Lung (tissue), 11 donors: ENCODE measurements at regions not wholly inside any gene's neighbourhood (a gene's known extent, or its start where the extent isn't known, plus 50 kb on each side); places are given as distances from the start of the nearest gene placed in this dataset.

Source experiments
- ATAC-seq: fragments of 200-7000 bp; cut with Tn5 transposase; one replicate; pipeline ENCODE4 v1.9.1; 2020; ENCODE audit warnings: moderate number of reproducible peaks; ENCODE audit not compliant: insufficient read depth, low FRiP score
- DNase-seq, 3 donors: peaks; one replicate each; pipeline ENCODE4 v3.0.0-alpha.2; 2013 to 2017
- H3K27ac ChIP-seq, 2 donors: one replicate each; pipeline ENCODE4 v1.5.1; 2013; ENCODE audit warnings: mild to moderate bottlenecking in 2 of 2, moderate library complexity in 2 of 2, control low read depth in 1 of 2, inconsistent platforms in 1 of 2, low read depth in 1 of 2, low read length in 1 of 2
- H3K27me3 ChIP-seq, 3 donors: one replicate each; pipeline ENCODE4 v1.5.1; 2013; ENCODE audit warnings: low read length in 2 of 3; ENCODE audit not compliant: control insufficient read depth in 3 of 3, insufficient read depth in 3 of 3
- H3K36me3 ChIP-seq, 4 donors: one replicate each; pipeline ENCODE4 v1.5.1; 2013; ENCODE audit warnings: low read length in 4 of 4, mild to moderate bottlenecking in 1 of 4, moderate library complexity in 1 of 4; ENCODE audit not compliant: control insufficient read depth in 4 of 4, insufficient read depth in 4 of 4
- H3K4me1 ChIP-seq, 5 donors: one replicate each; pipeline ENCODE4 v1.5.1; 2013; ENCODE audit warnings: low read length in 5 of 5, mild to moderate bottlenecking in 2 of 5, moderate library complexity in 1 of 5; ENCODE audit not compliant: control insufficient read depth in 5 of 5, insufficient read depth in 5 of 5
- H3K4me3 ChIP-seq: one replicate; pipeline ENCODE4 v1.5.1; 2013; ENCODE audit warnings: mild to moderate bottlenecking, control low read depth, moderate library complexity
- H3K9ac ChIP-seq, 2 donors: one replicate each; pipeline ENCODE4 v1.5.1; 2013; ENCODE audit warnings: low read length in 2 of 2, control low read depth in 1 of 2; ENCODE audit not compliant: insufficient read depth in 1 of 2
- H3K9me3 ChIP-seq, 4 donors: one replicate each; pipeline ENCODE4 v1.5.1; 2013; ENCODE audit warnings: low read length in 3 of 4, mild to moderate bottlenecking in 1 of 4, moderate library complexity in 1 of 4; ENCODE audit not compliant: control insufficient read depth in 4 of 4, insufficient read depth in 3 of 4
- whole genome bisulfite sequencing, 2 donors: extraction: QIAGEN DNeasy Blood & Tissue Kit; methylation state at CpG; one replicate each; pipeline ENCODE4 v1.1.7; 2013; 5-methylcytosine and 5-hydroxymethylcytosine counted together
- TF ChIP-seq, protein P1 (sequence below): IDR thresholded peaks from 2 replicates; pipeline ENCODE4 v1.5.1; 2012; ENCODE audit warnings: mild to moderate bottlenecking; ENCODE audit errors: control extremely low read depth, extremely low read depth
- donor health status: control.
- donor health status: control.
- donor health status: Bipolar disorder and iron deficiency.
- donor health status: healthy.
- donor health status: DM: yes; HTN: yes; CAD: no.

DNA sequence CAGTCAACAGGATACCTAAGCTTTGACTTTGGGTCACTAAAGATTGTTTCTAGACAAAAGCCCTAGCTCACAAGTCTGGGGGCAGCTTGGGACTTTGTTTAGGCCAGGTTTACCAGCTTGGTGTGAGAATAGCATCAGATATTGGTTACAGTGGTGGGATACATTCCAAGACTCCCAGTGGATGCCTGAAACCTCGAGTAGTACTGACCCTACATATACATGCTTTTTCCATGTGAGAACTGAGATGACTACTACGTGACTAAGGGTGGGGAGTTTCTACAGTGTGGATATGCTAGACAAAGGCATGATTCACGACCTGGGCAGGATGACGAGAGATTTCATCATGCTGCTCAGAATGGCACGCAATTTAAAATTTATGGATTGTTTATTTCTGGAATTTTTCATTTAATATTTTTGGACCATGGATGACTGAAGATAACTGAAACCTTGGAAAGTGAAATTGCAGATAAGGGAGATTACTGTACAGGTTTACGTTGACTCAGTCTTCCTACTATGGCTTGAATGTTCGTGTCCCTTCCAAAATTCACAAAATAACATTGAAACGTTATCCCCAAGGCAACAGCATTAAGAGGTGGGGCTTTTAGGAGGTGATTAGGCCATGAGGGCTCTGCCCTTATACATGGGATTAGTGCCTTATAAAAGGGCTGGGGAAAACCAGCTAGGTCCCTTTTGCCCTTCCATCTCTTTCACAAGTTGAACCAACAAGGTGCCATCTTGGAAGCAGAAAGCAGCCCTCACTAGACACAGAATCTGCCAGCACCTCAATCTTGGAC, 50.2 kb upstream of the CTAGE1 start:
- H3K4me3 ChIP-seq = no peak overlapping the region
- no peak for DNase-seq
- TF ChIP-seq, protein P1, sequence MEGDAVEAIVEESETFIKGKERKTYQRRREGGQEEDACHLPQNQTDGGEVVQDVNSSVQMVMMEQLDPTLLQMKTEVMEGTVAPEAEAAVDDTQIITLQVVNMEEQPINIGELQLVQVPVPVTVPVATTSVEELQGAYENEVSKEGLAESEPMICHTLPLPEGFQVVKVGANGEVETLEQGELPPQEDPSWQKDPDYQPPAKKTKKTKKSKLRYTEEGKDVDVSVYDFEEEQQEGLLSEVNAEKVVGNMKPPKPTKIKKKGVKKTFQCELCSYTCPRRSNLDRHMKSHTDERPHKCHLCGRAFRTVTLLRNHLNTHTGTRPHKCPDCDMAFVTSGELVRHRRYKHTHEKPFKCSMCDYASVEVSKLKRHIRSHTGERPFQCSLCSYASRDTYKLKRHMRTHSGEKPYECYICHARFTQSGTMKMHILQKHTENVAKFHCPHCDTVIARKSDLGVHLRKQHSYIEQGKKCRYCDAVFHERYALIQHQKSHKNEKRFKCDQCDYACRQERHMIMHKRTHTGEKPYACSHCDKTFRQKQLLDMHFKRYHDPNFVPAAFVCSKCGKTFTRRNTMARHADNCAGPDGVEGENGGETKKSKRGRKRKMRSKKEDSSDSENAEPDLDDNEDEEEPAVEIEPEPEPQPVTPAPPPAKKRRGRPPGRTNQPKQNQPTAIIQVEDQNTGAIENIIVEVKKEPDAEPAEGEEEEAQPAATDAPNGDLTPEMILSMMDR = no peak
- H3K36me3 ChIP-seq = no peaks in the 10 kb centered on the region
- H3K27ac ChIP-seq = peak overlapping the region; percentile 69 to 87
- peaks cover 24 to 66% (median 25%) of the 10 kb centered on the region in 5 donors for H3K4me1 ChIP-seq
- no peaks in the 10 kb centered on the region for H3K27me3 ChIP-seq
- ATAC-seq = no peak
- WGBS, 2 donors = 80 to 86% methylated on average over 8 of the region's 8 CpGs
- H3K9me3 ChIP-seq = peaks cover 0 to 1% (median 0%) of the 10 kb centered on the region in 4 donors
- no peak overlapping the region for H3K9ac ChIP-seq

DNA sequence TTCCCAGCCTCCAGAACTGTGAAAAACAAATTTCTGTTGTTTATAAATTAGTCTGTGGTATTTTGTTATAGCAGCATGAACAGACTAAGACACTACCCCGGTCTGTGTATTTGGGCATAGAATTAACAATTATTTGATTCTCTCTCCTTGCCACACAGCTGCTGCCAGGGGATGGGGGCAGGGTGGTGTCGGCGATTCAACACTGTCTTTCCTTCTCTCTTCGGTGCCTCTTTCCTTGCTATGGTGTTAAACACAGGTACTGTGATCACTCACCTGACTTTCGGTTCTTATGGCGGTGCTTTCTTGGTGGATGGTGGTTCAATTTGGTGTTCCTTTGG, 50.8 kb upstream of the CTAGE1 start:
- no peak overlapping the region for H3K9ac ChIP-seq
- TF ChIP-seq, protein P1 = no peak
- ATAC-seq (no peak), DNase-seq (no peak)
- H3K27me3 ChIP-seq = no peaks in the 10 kb centered on the region
- peak overlapping the region in 1 of 2 donors; percentile 87 for H3K27ac ChIP-seq
- no peaks in the 10 kb centered on the region for H3K36me3 ChIP-seq
- H3K4me3 ChIP-seq = no peak overlapping the region
- H3K4me1 ChIP-seq = peaks cover 24 to 68% (median 25%) of the 10 kb centered on the region in 5 donors
- 96 to 97% methylated on average over 6 of the region's 6 CpGs for WGBS, 2 donors
- peaks cover 0 to 1% (median 0%) of the 10 kb centered on the region in 4 donors for H3K9me3 ChIP-seq

DNA sequence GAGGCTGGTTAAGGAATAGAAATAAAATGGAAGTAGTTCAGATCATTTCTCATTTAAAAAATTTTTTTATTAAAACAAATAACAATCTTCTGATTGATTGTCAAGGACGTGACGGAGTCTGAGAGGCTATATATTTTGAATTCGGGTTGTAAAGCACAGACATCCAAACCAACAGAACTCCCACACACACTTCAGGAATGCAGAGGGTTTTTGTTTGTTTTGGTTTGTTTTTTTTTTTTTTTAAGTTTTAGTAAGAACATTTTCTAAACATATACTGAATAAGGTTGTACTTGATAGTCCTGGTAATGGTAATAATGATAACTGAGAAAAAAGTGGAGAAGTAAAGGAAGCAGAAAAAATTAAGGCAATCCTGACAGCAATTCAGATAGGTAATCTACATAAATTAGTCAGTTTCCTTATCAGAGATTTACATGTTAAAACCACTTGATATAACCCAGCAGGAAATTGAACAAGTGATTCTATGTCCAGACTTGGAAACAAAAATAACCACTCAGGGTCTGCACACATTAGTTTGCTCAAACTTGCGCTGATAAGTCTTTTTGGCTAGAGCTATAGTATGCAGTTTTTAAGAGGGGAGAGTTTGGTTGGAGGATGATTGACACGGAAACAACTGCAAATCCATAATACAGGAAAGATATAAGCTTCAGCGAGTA, 51.5 kb upstream of the CTAGE1 start:
- DNase-seq (peak in 1 of 3 donors; percentile 58), ATAC-seq (no peak)
- H3K4me3 ChIP-seq = no peak overlapping the region
- H3K27me3 ChIP-seq = no peaks in the 10 kb centered on the region
- peaks cover 0 to 1% (median 0%) of the 10 kb centered on the region in 4 donors for H3K9me3 ChIP-seq
- H3K9ac ChIP-seq = no peak overlapping the region
- peak overlapping the region; percentile 37 to 91 for H3K27ac ChIP-seq
- TF ChIP-seq, protein P1 = no peak
- H3K36me3 ChIP-seq = no peaks in the 10 kb centered on the region
- H3K4me1 ChIP-seq = peaks cover 24 to 68% (median 25%) of the 10 kb centered on the region in 5 donors
- 70 to 81% methylated on average over 6 of the region's 6 CpGs for WGBS, 2 donors
